Activated CD8-positive, alpha-beta T cell treated with anti-CD3 and anti-CD28 coated beads, Interleukin-2, amount 10 ng/mL, durations not matched to agents 7 days and 5 days (primary cell): ENCODE measurements at regions not wholly inside any gene's neighbourhood (a gene's known extent, or its start where the extent isn't known, plus 50 kb on each side); places are given as distances from the start of the nearest gene placed in this dataset.

Source experiments
- ATAC-seq: fragments of 150-1000 bp; cut with Tn5 transposase; one replicate; pipeline ENCODE4 v1.10.0; 2021; ENCODE audit warnings: moderate library complexity
- CTCF ChIA-PET: fragments of 350-600 bp; sonication (Branson Sonifier 250); formaldehyde crosslinking; loops from one replicate; lab custom pipeline; 2021; ENCODE audit warnings: antibody characterized with exemption; lab: Charles Lee
- POLR2A ChIA-PET: fragments of 350-600 bp; sonication (Branson Sonifier 250); formaldehyde crosslinking; loops from one replicate; lab custom pipeline; 2021; ENCODE audit warnings: antibody characterized with exemption; lab: Charles Lee
- DNase-seq: peaks from one replicate; pipeline ENCODE4 v3.0.0-alpha.2; 2020
- H3K27ac Mint-ChIP-seq: one replicate; pipeline ENCODE4 v1.8.0; 2021; ENCODE audit warnings: mild to moderate bottlenecking, mixed read lengths
- H3K27me3 Mint-ChIP-seq: one replicate; pipeline ENCODE4 v1.8.0; 2021; ENCODE audit warnings: low read depth, mixed read lengths
- H3K36me3 Mint-ChIP-seq: one replicate; pipeline ENCODE4 v1.8.0; 2021; ENCODE audit warnings: low read depth, mixed read lengths
- H3K4me1 Mint-ChIP-seq: one replicate; pipeline ENCODE4 v1.8.0; 2021; ENCODE audit warnings: low read depth, mixed read lengths
- H3K4me3 Mint-ChIP-seq: one replicate; pipeline ENCODE4 v1.8.0; 2021; ENCODE audit warnings: mild to moderate bottlenecking, mixed read lengths
- H3K9me3 Mint-ChIP-seq: one replicate; pipeline ENCODE4 v1.8.0; 2022; ENCODE audit warnings: mixed read lengths; ENCODE audit not compliant: insufficient read depth

DNA sequence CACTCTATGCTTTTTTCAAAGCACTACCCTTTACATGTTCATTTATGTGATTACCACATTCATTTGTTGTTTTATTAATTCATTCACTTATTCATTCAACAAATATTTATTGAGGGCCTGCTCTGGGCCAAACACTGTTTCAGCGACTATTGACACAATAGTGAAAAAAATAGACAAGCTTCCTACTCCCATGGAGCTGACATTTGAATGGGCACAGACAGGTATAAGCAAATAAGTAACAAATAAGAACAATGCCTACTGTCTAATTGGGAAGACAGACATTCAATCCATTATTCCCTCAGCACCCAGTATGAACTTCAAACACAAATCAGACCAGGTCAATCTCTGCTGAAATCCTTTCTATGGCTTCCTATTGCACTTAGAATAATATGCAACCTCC lies 156.9 kb upstream of the NR3C1 start:
- H3K9me3 Mint-ChIP-seq: no peaks in the 10 kb centered on the region
- CTCF ChIA-PET: no interaction called here

DNA sequence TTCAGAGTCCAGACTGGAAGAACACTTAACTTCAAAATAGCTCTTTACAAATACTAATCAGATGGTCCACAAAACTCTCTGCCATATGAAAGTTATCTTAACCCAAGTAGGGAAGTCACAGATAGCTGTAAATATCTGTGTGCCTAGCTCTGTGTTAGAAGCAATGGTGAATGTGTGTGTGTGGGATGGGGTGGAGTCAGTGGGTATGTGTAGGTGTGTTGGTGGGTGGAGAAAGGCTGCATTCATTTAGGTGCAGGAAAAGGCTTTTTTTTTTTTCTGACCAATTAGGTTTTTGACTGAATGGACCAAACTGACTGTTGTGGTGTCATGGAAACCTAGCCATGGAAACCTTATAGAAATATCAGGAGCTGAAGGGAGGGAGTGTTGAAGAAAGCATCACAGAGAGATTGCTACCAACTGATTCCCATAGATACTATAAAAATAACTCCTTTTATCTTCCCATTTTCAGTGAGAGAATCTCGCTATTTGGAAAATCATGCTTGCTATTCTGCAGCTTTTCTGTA lies 156.2 kb upstream of the NR3C1 start:
- CTCF ChIA-PET: no interaction called here
- POLR2A ChIA-PET: no interaction called here
- no peaks in the 10 kb centered on the region for H3K9me3 Mint-ChIP-seq

More for the DNA sequence above, 156.9 kb upstream of the NR3C1 start:
- POLR2A ChIA-PET: no interaction called here
- Mint-ChIP-seq H3K4me3 (no peak overlapping the region), H3K27ac (no peak overlapping the region), H3K4me1 (no peaks in the 10 kb centered on the region), H3K36me3 (no peaks in the 10 kb centered on the region), H3K27me3 (no peaks in the 10 kb centered on the region)
- ATAC-seq (no peak), DNase-seq (no peak)

GRCh38 chr5:143558048-143558447 lies 154.6 kb upstream of the NR3C1 start:
- CTCF ChIA-PET: no interaction called here
- Mint-ChIP-seq H3K27me3 (no peaks in the 10 kb centered on the region), H3K9me3 (no peaks in the 10 kb centered on the region), H3K36me3 (no peaks in the 10 kb centered on the region), H3K4me3 (no peak overlapping the region), H3K27ac (no peak overlapping the region), H3K4me1 (no peaks in the 10 kb centered on the region)
- POLR2A ChIA-PET: no interaction called here
- ATAC-seq (no peak), DNase-seq (no peak)

More for the DNA sequence above, 156.2 kb upstream of the NR3C1 start:
- Mint-ChIP-seq H3K36me3 (no peaks in the 10 kb centered on the region), H3K27ac (no peak overlapping the region), H3K4me3 (no peak overlapping the region), H3K27me3 (no peaks in the 10 kb centered on the region), H3K4me1 (no peaks in the 10 kb centered on the region)
- no peak for ATAC-seq
- no peak for DNase-seq

DNA sequence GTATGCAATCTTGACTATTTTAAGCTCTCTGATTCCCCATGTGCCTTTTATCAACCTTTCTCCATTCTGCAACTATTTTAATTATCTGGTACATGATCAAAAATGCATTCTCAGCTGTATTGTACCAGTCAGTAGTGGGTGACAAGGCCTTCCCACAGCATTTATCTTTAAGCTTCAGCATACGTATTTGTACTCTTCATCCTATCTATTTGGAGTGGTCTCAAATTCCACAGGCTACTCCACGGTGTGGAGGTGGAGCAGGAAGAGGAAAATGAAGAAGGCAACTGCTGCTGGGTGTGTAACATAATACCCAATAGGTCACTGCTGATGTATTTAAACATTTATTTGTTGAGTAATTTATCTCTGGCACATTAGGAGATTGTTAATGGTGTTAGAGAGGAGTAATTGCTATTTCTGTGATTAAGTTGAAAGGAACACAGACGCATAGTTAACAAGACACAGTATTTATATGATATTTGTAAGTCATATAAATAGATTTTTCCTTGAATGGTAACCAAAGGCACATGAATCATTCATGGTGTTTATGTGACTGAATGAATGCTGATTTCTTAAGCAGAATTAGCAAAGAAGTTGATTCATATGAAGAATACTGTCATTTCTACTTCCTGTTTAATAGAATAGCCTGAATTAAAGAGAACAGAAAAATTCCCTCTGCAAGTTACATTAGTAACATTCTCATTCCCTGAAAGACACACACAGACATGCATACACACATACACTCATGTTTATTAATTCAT lies 153.8 kb upstream of the NR3C1 start:
- Mint-ChIP-seq H3K27me3 (no peaks in the 10 kb centered on the region), H3K4me1 (no peaks in the 10 kb centered on the region), H3K4me3 (no peak overlapping the region), H3K27ac (no peak overlapping the region), H3K36me3 (no peaks in the 10 kb centered on the region), H3K9me3 (no peaks in the 10 kb centered on the region)
- ATAC-seq (no peak), DNase-seq (no peak)
- CTCF ChIA-PET: no interaction called here
- POLR2A ChIA-PET: no interaction called here

- DNase-seq (no peak), ATAC-seq (no peak)
- H3K4me3 Mint-ChIP-seq: no peak overlapping the region
- no peaks in the 10 kb centered on the region for H3K27me3 Mint-ChIP-seq
- CTCF ChIA-PET: no interaction called here
- H3K27ac Mint-ChIP-seq: no peak overlapping the region
- H3K36me3 Mint-ChIP-seq: no peaks in the 10 kb centered on the region
- POLR2A ChIA-PET: no interaction called here
- no peaks in the 10 kb centered on the region for H3K4me1 Mint-ChIP-seq
- H3K9me3 Mint-ChIP-seq: no peaks in the 10 kb centered on the region
These were observed 151.5 kb upstream of the NR3C1 start for GRCh38 chr5:143554918-143555477.

- POLR2A ChIA-PET: no interaction called here
- no peak for DNase-seq
- no peaks in the 10 kb centered on the region for H3K4me1 Mint-ChIP-seq
- no peaks in the 10 kb centered on the region for H3K9me3 Mint-ChIP-seq
- no peak overlapping the region for H3K27ac Mint-ChIP-seq
- no peaks in the 10 kb centered on the region for H3K36me3 Mint-ChIP-seq
- no peak for ATAC-seq
- no peaks in the 10 kb centered on the region for H3K27me3 Mint-ChIP-seq
- CTCF ChIA-PET: no interaction called here
- no peak overlapping the region for H3K4me3 Mint-ChIP-seq
These were observed 150.8 kb upstream of the NR3C1 start for GRCh38 chr5:143554187-143554717.

DNA sequence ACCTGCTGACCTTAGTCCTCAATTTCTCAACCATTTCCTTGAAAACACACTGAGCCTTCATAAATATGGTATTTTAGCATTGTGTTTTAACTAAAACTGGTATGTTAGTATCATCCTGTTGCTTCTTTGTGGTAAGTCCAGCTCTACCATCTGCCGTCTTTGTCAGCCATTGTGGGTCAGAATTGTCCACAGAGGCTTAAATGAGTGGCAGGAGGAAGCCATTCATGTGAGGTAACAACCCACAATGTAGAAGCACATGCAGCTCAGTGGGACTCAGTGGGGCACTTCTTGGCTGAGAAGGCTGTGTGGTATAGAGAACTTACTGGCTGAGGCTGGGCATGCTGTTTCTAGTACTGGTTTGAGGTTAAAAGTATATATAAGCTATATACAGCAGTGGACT lies 149.2 kb upstream of the NR3C1 start:
- DNase-seq: no peak

GRCh38 chr5:143551820-143552251 lies 148.3 kb upstream of the NR3C1 start:
- ATAC-seq (no peak), DNase-seq (no peak)
- H3K27me3 Mint-ChIP-seq: peaks cover 3% of the 10 kb centered on the region
- H3K27ac Mint-ChIP-seq: no peak overlapping the region
- no peak overlapping the region for H3K4me3 Mint-ChIP-seq
- H3K9me3 Mint-ChIP-seq: peaks cover 4% of the 10 kb centered on the region
- H3K4me1 Mint-ChIP-seq: no peaks in the 10 kb centered on the region
- ChIA-PET CTCF (interaction anchor here (1.2 kb wide), 1 partner anchor 10 kb away, joined by 3 read pairs; no protein-coding TSS in a partner anchor), POLR2A (no interaction called here)
- H3K36me3 Mint-ChIP-seq: no peaks in the 10 kb centered on the region

More for the DNA sequence above, 149.2 kb upstream of the NR3C1 start:
- ChIA-PET POLR2A (no interaction called here), CTCF (interaction anchor here (1.2 kb wide), 1 partner anchor 9 kb away, joined by 3 read pairs; no protein-coding TSS in a partner anchor)
- no peaks in the 10 kb centered on the region for H3K27me3 Mint-ChIP-seq
- no peaks in the 10 kb centered on the region for H3K4me1 Mint-ChIP-seq
- ATAC-seq: no peak
- H3K9me3 Mint-ChIP-seq: peaks cover under 1% of the 10 kb centered on the region
- H3K4me3 Mint-ChIP-seq: no peak overlapping the region
- no peak overlapping the region for H3K27ac Mint-ChIP-seq
- no peaks in the 10 kb centered on the region for H3K36me3 Mint-ChIP-seq

GRCh38 chr5:143550986-143551630 lies 147.6 kb upstream of the NR3C1 start:
- POLR2A ChIA-PET: no interaction called here
- DNase-seq (no peak), ATAC-seq (no peak)
- Mint-ChIP-seq H3K4me3 (no peak overlapping the region), H3K36me3 (no peaks in the 10 kb centered on the region), H3K27ac (no peak overlapping the region), H3K4me1 (no peaks in the 10 kb centered on the region), H3K27me3 (peaks cover 3% of the 10 kb centered on the region), H3K9me3 (peaks cover 4% of the 10 kb centered on the region)
- CTCF ChIA-PET: no interaction called here

GRCh38 chr5:143547342-143547741 lies 143.9 kb upstream of the NR3C1 start:
- ChIA-PET POLR2A (no interaction called here), CTCF (no interaction called here)
- Mint-ChIP-seq H3K9me3 (peaks cover 4% of the 10 kb centered on the region), H3K27me3 (peaks cover 5% of the 10 kb centered on the region), H3K36me3 (no peaks in the 10 kb centered on the region), H3K4me1 (no peaks in the 10 kb centered on the region), H3K27ac (no peak overlapping the region), H3K4me3 (no peak overlapping the region)
- DNase-seq: no peak
- ATAC-seq: no peak

DNA sequence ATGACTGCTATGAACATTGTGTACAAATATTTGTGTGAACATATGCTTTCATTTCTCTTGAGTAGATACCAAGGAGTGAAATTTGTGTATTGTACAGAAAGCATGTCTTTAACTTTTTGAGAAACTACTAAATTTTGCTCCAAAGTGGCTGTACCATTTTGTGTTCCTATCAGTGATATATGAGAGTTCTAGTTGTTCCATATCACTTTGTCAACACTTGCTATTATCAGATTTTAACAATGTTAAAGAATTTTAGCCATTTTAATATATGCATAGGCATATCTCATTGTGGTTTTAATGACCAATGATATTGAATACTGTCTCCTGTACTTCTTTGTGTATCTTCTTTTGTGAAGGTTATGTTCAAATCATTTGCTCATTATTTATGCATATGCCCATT lies 142.9 kb upstream of the NR3C1 start:
- no peak overlapping the region for H3K27ac Mint-ChIP-seq
- no peak overlapping the region for H3K4me3 Mint-ChIP-seq
- DNase-seq (no peak), ATAC-seq (no peak)
- CTCF ChIA-PET: no interaction called here
- H3K9me3 Mint-ChIP-seq: peaks cover 4% of the 10 kb centered on the region
- no peaks in the 10 kb centered on the region for H3K36me3 Mint-ChIP-seq
- POLR2A ChIA-PET: no interaction called here
- H3K4me1 Mint-ChIP-seq: no peaks in the 10 kb centered on the region
- H3K27me3 Mint-ChIP-seq: peaks cover 5% of the 10 kb centered on the region

GRCh38 chr5:143544606-143545005 lies 141.1 kb upstream of the NR3C1 start:
- ATAC-seq: no peak
- no peak overlapping the region for H3K4me3 Mint-ChIP-seq
- CTCF ChIA-PET: no interaction called here

More at GRCh38 chr5:143544606-143545005, 141.1 kb upstream of the NR3C1 start:
- Mint-ChIP-seq H3K9me3 (peaks cover 4% of the 10 kb centered on the region), H3K27ac (no peak overlapping the region), H3K27me3 (peaks cover 5% of the 10 kb centered on the region), H3K36me3 (no peaks in the 10 kb centered on the region), H3K4me1 (no peaks in the 10 kb centered on the region)
- POLR2A ChIA-PET: no interaction called here
- no peak for DNase-seq
